ENCODE measurements at regions not wholly inside any gene's neighbourhood (a gene's known extent, or its start where the extent isn't known, plus 50 kb on each side); places are given as distances from the start of the nearest gene placed in this dataset.

GRCh38 chr6:130671119-130671518 is 156.1 kb upstream of the SMLR1 start:
- Histone ChIP-seq H3K4me3 (no peak overlapping the region), H3K9me3 (replicated peaks in 1 of 3) (no peaks in the 10 kb centered on the region), H3K4me1 (replicated peaks in 1 of 2) (peaks cover 0 to 18% of the 10 kb centered on the region in 2 donors), H3K36me3 (replicated peaks in 1 of 2) (no peaks in the 10 kb centered on the region), H3K27me3 (no peaks in the 10 kb centered on the region), H3K27ac (peak overlapping the region in 1 of 5 donors; percentile 35)
- no peak for DNase-seq
- 35 to 48% (median 40%) methylated on average over 2 of the region's 2 CpGs for WGBS, 4 donors
- intact Hi-C loops (cut with DNase I): no loop called here
- TF ChIP-seq POLR2A (IDR thresholded peaks at IDR 0.05): no peak
- TF ChIP-seq, protein P1, sequence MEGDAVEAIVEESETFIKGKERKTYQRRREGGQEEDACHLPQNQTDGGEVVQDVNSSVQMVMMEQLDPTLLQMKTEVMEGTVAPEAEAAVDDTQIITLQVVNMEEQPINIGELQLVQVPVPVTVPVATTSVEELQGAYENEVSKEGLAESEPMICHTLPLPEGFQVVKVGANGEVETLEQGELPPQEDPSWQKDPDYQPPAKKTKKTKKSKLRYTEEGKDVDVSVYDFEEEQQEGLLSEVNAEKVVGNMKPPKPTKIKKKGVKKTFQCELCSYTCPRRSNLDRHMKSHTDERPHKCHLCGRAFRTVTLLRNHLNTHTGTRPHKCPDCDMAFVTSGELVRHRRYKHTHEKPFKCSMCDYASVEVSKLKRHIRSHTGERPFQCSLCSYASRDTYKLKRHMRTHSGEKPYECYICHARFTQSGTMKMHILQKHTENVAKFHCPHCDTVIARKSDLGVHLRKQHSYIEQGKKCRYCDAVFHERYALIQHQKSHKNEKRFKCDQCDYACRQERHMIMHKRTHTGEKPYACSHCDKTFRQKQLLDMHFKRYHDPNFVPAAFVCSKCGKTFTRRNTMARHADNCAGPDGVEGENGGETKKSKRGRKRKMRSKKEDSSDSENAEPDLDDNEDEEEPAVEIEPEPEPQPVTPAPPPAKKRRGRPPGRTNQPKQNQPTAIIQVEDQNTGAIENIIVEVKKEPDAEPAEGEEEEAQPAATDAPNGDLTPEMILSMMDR (IDR thresholded peaks at IDR 0.05): no peak

DNA sequence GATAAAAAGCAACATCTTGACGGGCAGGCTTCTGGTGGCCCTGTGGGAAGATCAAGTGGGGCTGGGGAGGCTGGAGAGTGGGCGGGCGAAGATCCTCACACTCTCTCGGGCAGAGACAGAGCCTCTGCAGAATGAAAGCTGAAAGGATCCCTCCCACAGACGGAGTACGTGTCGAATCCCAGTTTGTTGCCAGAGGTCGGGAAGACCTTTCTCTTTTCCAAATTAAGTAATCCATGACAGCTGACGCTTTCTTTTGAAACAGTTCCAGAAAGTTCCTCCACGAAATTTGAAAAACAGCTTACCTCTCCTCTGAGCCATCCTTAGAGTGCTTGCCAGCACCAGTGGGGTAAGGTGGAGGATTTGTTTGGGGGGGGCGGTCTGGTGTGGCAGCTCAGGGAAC is 155.6 kb upstream of the SMLR1 start:
- no peak overlapping the region for H3K4me3 ChIP-seq
- no peak for TF ChIP-seq POLR2A (IDR thresholded peaks at IDR 0.05)
- TF ChIP-seq, protein P1 (IDR thresholded peaks at IDR 0.05): no peak
- peak overlapping the region in 1 of 5 donors; percentile 35 for H3K27ac ChIP-seq
- H3K4me1 ChIP-seq (replicated peaks in 1 of 2): peaks cover 0 to 18% of the 10 kb centered on the region in 2 donors
- peak in 3 of 7 donors; percentile 16 to 38 (median 24) for DNase-seq
- H3K27me3 ChIP-seq: no peaks in the 10 kb centered on the region
- H3K9me3 ChIP-seq (replicated peaks in 1 of 3): no peaks in the 10 kb centered on the region
- 41 to 69% (median 57%) methylated on average over 9 to 11 of the region's 11 CpGs for WGBS, 4 donors
- H3K36me3 ChIP-seq (replicated peaks in 1 of 2): no peaks in the 10 kb centered on the region
- intact Hi-C loops (cut with DNase I): no loop called here

DNA sequence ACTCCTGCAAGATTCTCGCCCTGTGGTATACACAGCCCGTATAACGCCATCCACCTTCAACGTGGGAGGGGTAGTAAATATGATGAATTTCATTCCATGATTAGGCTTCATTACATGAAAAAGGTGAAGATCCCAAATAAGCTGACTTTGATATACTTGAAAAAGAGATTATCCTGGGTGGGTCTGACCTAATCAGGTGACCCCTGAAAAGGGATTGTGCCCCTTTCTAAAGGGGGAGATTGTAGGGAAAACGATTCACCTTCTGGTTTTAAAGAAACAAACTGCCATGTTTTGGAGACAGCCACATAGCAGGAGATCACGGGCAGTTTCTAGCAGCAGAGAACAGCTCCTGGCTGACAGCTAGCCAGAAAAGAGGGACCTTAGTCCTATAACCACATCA is 155.1 kb upstream of the SMLR1 start:
- Histone ChIP-seq H3K27me3 (no peaks in the 10 kb centered on the region), H3K4me3 (no peak overlapping the region), H3K27ac (no peak overlapping the region), H3K36me3 (replicated peaks in 1 of 2) (no peaks in the 10 kb centered on the region), H3K4me1 (replicated peaks in 1 of 2) (peaks cover 0 to 18% of the 10 kb centered on the region in 2 donors), H3K9me3 (replicated peaks in 1 of 3) (no peaks in the 10 kb centered on the region)
- TF ChIP-seq POLR2A (IDR thresholded peaks at IDR 0.05): no peak
- TF ChIP-seq, protein P1 (IDR thresholded peaks at IDR 0.05): no peak
- DNase-seq: no peak
- WGBS, 4 donors: 88 to 91% (median 89%) methylated on average over 6 of the region's 6 CpGs
- intact Hi-C loops (cut with DNase I): no loop called here

- H3K27ac ChIP-seq: no peak overlapping the region
- no peaks in the 10 kb centered on the region for H3K27me3 ChIP-seq
- no peaks in the 10 kb centered on the region for H3K36me3 ChIP-seq (replicated peaks in 1 of 2)
- no peak overlapping the region for H3K4me3 ChIP-seq
- TF ChIP-seq, protein P1 (IDR thresholded peaks at IDR 0.05): no peak
- no peak for TF ChIP-seq POLR2A (IDR thresholded peaks at IDR 0.05)
- peaks cover 0 to 18% of the 10 kb centered on the region in 2 donors for H3K4me1 ChIP-seq (replicated peaks in 1 of 2)
- H3K9me3 ChIP-seq (replicated peaks in 1 of 3): no peaks in the 10 kb centered on the region
- DNase-seq: no peak
- intact Hi-C loops (cut with DNase I): no loop called here
These were observed 152.6 kb upstream of the SMLR1 start for GRCh38 chr6:130674604-130675003.
